HG02798 (cell line): ENCODE measurements at regions not wholly inside any gene's neighbourhood (a gene's known extent, or its start where the extent isn't known, plus 50 kb on each side); places are given as distances from the start of the nearest gene placed in this dataset.
A peak's percentile ranks its signal among the peaks of the same experiment; 100 is the strongest.
"Not testable (repeated sequence)": the region's sequence is repeated elsewhere in the genome, so short reads cannot be mapped to it uniquely, and the experiment has no call there.

ENCODE experiments used
- ATAC-seq: cut with Tn5 transposase; IDR thresholded peaks from one replicate; pipeline ENCODE4 v1.9.1; 2021; ENCODE audit warnings: mild to moderate bottlenecking; ENCODE audit not compliant: unreplicated experiment, poor library complexity

- no peak for ATAC-seq
Observed at GRCh38 chr9:81804306-81804705, 115.0 kb upstream of the TLE1 start.

- not testable (repeated sequence) for ATAC-seq
Observed at GRCh38 chr9:81811688-81812087, 116.5 kb upstream of the SPATA31D4 start.

GRCh38 chr9:81814401-81814793 lies 113.8 kb upstream of the SPATA31D4 start:
- ATAC-seq, result no peak

GRCh38 chr9:81814794-81815464 lies 113.3 kb upstream of the SPATA31D4 start:
- ATAC-seq, result peak; percentile 53

GRCh38 chr9:81815781-81816180 lies 112.4 kb upstream of the SPATA31D4 start:
- ATAC-seq, result no peak

GRCh38 chr9:81819155-81819554 lies 109.1 kb upstream of the SPATA31D4 start:
- ATAC-seq, result no peak

GRCh38 chr9:81819859-81820546 lies 108.2 kb upstream of the SPATA31D4 start:
- no peak for ATAC-seq

GRCh38 chr9:81822301-81822865 lies 105.8 kb upstream of the SPATA31D4 start:
- no peak for ATAC-seq

- ATAC-seq, result no peak
Observed at GRCh38 chr9:81822967-81823366, 105.3 kb upstream of the SPATA31D4 start.

- ATAC-seq, result no peak
Observed at GRCh38 chr9:81823672-81824554, 104.3 kb upstream of the SPATA31D4 start.

- no peak for ATAC-seq
Observed at GRCh38 chr9:81824802-81825730, 103.2 kb upstream of the SPATA31D4 start.

- no peak for ATAC-seq
Observed at GRCh38 chr9:81825846-81826516, 102.2 kb upstream of the SPATA31D4 start.

- ATAC-seq, result no peak
Observed at GRCh38 chr9:81826517-81826906, 101.7 kb upstream of the SPATA31D4 start.

GRCh38 chr9:81827616-81828296 lies 100.5 kb upstream of the SPATA31D4 start:
- peak; percentile 80 for ATAC-seq

GRCh38 chr9:81829195-81829882 lies 98.9 kb upstream of the SPATA31D4 start:
- no peak for ATAC-seq

GRCh38 chr9:81830431-81830830 lies 97.8 kb upstream of the SPATA31D4 start:
- not testable (repeated sequence) for ATAC-seq

- no peak for ATAC-seq
Observed at GRCh38 chr9:81832571-81833285, 95.5 kb upstream of the SPATA31D4 start.
